ENCODE measurements at regions not wholly inside any gene's neighbourhood (a gene's known extent, or its start where the extent isn't known, plus 50 kb on each side); places are given as distances from the start of the nearest gene placed in this dataset.

DNA sequence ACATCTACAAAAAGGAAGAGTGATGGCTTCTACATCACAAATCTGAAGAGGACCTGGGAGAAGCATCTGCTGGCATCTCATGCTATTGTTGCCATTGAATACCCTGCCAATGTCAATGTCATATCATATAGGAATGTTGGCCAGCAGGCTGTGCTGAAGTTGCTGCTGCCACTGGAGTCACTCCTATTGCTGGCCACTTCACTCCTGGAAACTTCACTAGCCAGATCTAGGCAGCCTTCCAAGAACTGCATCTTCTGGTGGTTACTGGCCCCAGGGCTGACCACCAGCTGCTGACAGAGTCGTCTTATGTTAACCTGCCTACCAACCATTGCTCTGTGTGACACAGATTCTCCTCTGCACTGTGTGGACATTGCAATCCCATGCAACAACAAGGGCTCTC, 111.8 kb downstream of the PERP start:
- Mint-ChIP-seq H3K4me1 (ENCODE audit: unreplicated experiment) (no peaks in the 10 kb centered on the region), H3K9me3 (ENCODE audit: unreplicated experiment) (peaks cover 14% of the 10 kb centered on the region), H3K27me3 (ENCODE audit: unreplicated experiment) (peaks cover 15% of the 10 kb centered on the region), H3K27ac (ENCODE audit: unreplicated experiment) (no peak overlapping the region), H3K4me3 (ENCODE audit: unreplicated experiment) (no peak overlapping the region), H3K36me3 (ENCODE audit: unreplicated experiment) (no peaks in the 10 kb centered on the region)
- DNase-seq (ENCODE audit: extremely low spot score, unreplicated experiment) = no peak
- TF ChIP-seq, protein P1, sequence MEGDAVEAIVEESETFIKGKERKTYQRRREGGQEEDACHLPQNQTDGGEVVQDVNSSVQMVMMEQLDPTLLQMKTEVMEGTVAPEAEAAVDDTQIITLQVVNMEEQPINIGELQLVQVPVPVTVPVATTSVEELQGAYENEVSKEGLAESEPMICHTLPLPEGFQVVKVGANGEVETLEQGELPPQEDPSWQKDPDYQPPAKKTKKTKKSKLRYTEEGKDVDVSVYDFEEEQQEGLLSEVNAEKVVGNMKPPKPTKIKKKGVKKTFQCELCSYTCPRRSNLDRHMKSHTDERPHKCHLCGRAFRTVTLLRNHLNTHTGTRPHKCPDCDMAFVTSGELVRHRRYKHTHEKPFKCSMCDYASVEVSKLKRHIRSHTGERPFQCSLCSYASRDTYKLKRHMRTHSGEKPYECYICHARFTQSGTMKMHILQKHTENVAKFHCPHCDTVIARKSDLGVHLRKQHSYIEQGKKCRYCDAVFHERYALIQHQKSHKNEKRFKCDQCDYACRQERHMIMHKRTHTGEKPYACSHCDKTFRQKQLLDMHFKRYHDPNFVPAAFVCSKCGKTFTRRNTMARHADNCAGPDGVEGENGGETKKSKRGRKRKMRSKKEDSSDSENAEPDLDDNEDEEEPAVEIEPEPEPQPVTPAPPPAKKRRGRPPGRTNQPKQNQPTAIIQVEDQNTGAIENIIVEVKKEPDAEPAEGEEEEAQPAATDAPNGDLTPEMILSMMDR (IDR thresholded peaks at IDR 0.05) = no peak

- H3K4me1 Mint-ChIP-seq (ENCODE audit: unreplicated experiment) = no peaks in the 10 kb centered on the region
- no peak for DNase-seq (ENCODE audit: extremely low spot score, unreplicated experiment)
- H3K36me3 Mint-ChIP-seq (ENCODE audit: unreplicated experiment) = no peaks in the 10 kb centered on the region
- H3K27ac Mint-ChIP-seq (ENCODE audit: unreplicated experiment) = no peak overlapping the region
- H3K27me3 Mint-ChIP-seq (ENCODE audit: unreplicated experiment) = peaks cover 20% of the 10 kb centered on the region
- H3K4me3 Mint-ChIP-seq (ENCODE audit: unreplicated experiment) = no peak overlapping the region
- TF ChIP-seq, protein P1 (IDR thresholded peaks at IDR 0.05) = no peak
- peaks cover 14% of the 10 kb centered on the region for H3K9me3 Mint-ChIP-seq (ENCODE audit: unreplicated experiment)
Observed at GRCh38 chr6:137998461-137999019, 108.7 kb downstream of the PERP start.

GRCh38 chr6:137999815-138000214, 107.4 kb downstream of the PERP start:
- TF ChIP-seq, protein P1 (IDR thresholded peaks at IDR 0.05) = no peak
- Mint-ChIP-seq H3K36me3 (ENCODE audit: unreplicated experiment) (no peaks in the 10 kb centered on the region), H3K4me1 (ENCODE audit: unreplicated experiment) (no peaks in the 10 kb centered on the region), H3K27me3 (ENCODE audit: unreplicated experiment) (peaks cover 22% of the 10 kb centered on the region), H3K4me3 (ENCODE audit: unreplicated experiment) (no peak overlapping the region), H3K27ac (ENCODE audit: unreplicated experiment) (no peak overlapping the region), H3K9me3 (ENCODE audit: unreplicated experiment) (peaks cover 14% of the 10 kb centered on the region)
- no peak for DNase-seq (ENCODE audit: extremely low spot score, unreplicated experiment)

DNA sequence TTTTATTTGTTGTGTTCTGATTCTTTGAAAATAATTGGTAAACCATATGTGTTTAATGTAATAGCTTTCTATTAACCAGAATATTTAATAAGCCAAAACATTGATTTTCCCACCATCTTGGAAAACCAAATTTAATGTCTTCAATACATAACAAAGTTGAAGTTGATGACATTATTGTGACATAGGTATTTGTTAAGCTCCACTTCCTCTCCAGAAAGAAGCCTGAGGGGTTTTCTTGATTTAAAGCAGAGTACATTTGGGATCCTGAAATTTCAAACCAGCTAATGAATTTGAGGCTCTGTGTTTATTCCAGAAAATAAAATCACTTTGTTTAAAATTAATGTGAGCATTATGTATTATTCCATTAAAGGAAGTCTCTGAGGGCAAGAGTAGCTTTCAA, 106.3 kb downstream of the PERP start:
- Mint-ChIP-seq H3K9me3 (ENCODE audit: unreplicated experiment) (peaks cover 14% of the 10 kb centered on the region), H3K4me1 (ENCODE audit: unreplicated experiment) (no peaks in the 10 kb centered on the region), H3K27ac (ENCODE audit: unreplicated experiment) (no peak overlapping the region), H3K27me3 (ENCODE audit: unreplicated experiment) (peaks cover 32% of the 10 kb centered on the region), H3K36me3 (ENCODE audit: unreplicated experiment) (no peaks in the 10 kb centered on the region), H3K4me3 (ENCODE audit: unreplicated experiment) (no peak overlapping the region)
- no peak for DNase-seq (ENCODE audit: extremely low spot score, unreplicated experiment)
- TF ChIP-seq, protein P1 (IDR thresholded peaks at IDR 0.05) = no peak

GRCh38 chr6:138001750-138002349, 105.4 kb downstream of the PERP start:
- no peaks in the 10 kb centered on the region for H3K36me3 Mint-ChIP-seq (ENCODE audit: unreplicated experiment)
- no peaks in the 10 kb centered on the region for H3K4me1 Mint-ChIP-seq (ENCODE audit: unreplicated experiment)
- H3K9me3 Mint-ChIP-seq (ENCODE audit: unreplicated experiment) = peaks cover 8% of the 10 kb centered on the region
- H3K27ac Mint-ChIP-seq (ENCODE audit: unreplicated experiment) = no peak overlapping the region
- TF ChIP-seq, protein P1 (IDR thresholded peaks at IDR 0.05) = peak; percentile 89
- no peak for DNase-seq (ENCODE audit: extremely low spot score, unreplicated experiment)
- H3K27me3 Mint-ChIP-seq (ENCODE audit: unreplicated experiment) = peaks cover 37% of the 10 kb centered on the region
- no peak overlapping the region for H3K4me3 Mint-ChIP-seq (ENCODE audit: unreplicated experiment)
